D721Med (cell line): ENCODE measurements at regions not wholly inside any gene's neighbourhood (a gene's known extent, or its start where the extent isn't known, plus 50 kb on each side); places are given as distances from the start of the nearest gene placed in this dataset.

Source experiments
- DNase-seq: peaks from one replicate; pipeline ENCODE4 v3.0.0; 2011; ENCODE audit warnings: low spot score; ENCODE audit not compliant: insufficient read length
- FAIRE-seq: peaks from 2 replicates; lab custom pipeline; 2011; peaks lifted over from hg19 to GRCh38; lab: Jason Lieb, UNC
- CTCF ChIP-seq: IDR thresholded peaks from 2 replicates; pipeline ENCODE4 v1.5.1; 2012; ENCODE audit warnings: mild to moderate bottlenecking, control low read depth; ENCODE audit not compliant: insufficient read depth; ENCODE audit errors: missing control alignments

DNA sequence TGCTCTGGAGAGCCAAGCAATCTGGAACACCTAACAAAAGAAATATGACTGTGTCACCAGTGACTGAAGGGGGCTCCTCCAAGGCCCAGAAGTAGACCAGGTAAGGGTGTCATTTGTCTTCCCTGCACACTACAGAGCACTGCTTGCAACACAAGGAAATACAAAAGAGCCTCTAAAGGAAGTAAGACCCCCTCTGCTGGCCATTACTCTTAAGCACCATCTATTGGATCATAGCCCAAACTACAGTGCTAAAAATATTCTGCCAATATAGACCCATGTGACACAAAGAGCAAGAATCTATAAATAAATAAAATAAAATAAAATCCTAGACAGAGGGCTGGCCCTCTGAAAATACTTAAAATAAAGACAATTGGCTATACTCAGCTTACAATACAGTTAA lies 528.7 kb downstream of the TMA16 start:
- no peak for DNase-seq
- no peak for FAIRE-seq
- TF ChIP-seq CTCF: no peak

DNA sequence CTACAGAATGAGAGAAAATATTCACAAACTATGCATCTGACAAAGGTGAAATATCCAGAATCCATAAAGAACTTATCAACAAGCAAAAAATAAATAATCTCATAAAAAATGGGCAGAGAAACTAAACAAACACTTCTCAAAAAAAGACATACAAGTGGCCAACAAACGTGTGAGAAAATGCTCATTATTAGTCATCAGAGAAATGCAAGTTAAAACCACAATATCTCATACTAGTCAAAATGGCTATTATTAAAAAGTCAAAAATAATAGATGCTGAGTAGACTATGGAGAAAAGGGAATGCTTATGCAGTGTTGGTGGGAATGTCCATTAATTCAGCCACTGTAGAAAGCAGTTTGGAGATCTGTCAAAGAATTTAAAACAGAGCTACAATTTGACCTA lies 533.3 kb downstream of the TMA16 start:
- FAIRE-seq (no peak), DNase-seq (no peak)
- TF ChIP-seq CTCF: no peak

- FAIRE-seq (no peak), DNase-seq (no peak)
- no peak for TF ChIP-seq CTCF
These were observed 545.0 kb downstream of the TMA16 start for GRCh38 chr4:164039482-164039881.

DNA sequence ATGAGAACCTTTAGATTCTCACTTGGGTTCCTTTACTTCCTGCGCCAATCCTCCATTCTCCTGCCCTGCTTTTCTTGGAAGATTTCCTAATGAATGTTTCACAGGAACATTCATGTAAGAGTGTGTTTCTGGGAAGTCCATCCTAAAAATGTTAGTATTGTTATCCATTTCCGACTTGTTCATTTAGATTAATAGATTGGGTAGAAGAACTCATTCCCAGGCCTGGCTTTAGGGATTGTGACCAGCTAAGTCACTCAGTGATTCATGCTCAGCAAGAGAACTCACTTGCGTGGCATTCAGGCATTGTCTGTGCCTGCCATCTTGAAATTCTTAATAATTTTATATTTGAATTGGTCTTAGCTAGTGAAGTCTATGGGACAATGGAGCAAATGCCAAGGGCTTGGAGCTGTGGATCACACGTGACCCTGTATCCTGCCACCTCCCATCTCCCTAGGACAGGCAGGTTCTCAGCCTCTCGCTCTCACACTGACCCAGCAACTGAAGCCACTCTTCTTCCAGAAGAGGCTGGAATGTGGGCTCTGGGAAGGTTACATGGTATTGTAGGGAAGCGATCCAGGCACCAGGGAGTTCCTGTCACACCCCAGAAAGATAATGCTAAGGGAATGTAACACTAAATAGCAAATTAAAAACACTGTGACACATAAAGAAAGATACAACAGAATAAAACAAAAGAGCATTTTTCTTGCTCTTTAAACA lies 562.1 kb downstream of the TMA16 start:
- DNase-seq (no peak), FAIRE-seq (no peak)
- TF ChIP-seq CTCF: no peak

DNA sequence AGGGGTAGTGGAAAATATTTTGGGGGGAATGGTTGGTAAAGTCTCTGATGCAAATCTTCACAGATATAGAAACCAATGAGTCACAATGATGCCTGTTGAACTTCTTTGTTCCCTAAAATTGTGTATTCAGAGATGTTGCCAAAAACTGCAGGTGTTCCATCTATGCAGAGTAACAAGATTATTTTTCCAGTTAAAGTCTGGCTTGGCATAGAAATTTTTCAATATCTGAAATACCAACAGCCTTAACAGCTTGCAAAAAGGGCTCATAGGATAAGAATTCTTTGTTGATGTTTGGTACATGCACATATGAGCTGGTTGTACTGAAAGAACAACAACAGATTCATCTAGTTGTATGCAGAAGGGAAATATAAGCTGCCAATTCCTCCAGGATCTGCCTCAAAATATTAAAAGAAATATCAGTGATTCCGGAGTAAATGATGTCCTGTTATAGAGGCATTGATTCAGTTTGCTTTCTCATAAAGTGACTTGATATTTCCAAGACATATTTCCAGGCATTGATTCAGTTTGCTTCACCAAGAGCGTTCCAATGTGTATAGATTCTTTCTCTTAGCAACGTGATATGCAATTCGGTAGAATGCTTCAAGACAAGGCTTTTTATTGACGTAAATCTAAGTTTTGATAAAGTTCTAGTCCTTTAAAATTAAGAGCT lies 564.4 kb downstream of the TMA16 start:
- FAIRE-seq (no peak), DNase-seq (no peak)
- TF ChIP-seq CTCF: no peak

GRCh38 chr4:164060456-164060855 lies 566.0 kb downstream of the TMA16 start:
- DNase-seq: no peak
- TF ChIP-seq CTCF: no peak
- no peak for FAIRE-seq

DNA sequence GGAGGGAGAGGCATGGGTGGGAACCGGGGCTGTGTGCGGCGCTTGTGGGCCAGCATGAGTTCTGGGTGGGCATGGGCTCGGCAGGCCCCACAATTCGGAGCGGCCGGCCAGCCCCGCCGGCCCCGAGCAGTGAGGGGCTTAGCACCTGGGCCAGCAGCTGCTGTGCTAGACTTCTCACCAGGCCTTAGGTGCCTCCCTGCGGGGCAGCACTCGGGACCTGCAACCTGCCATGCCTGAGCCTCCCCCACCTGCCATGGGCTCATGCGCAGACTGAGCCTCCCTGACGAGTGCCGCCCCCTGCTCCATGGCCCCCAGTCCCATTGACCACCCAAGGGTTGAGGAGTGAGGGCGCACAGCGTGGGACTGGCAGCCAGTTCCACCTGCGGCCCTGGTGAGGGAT lies 573.9 kb downstream of the TMA16 start:
- DNase-seq: no peak
- no peak for FAIRE-seq
- no peak for TF ChIP-seq CTCF
